Suprapubic skin (tissue), 4 donors: ENCODE measurements at regions not wholly inside any gene's neighbourhood (a gene's known extent, or its start where the extent isn't known, plus 50 kb on each side); places are given as distances from the start of the nearest gene placed in this dataset.

ENCODE experiments used
- DNase-seq, 2 donors: peaks; one replicate each; pipeline ENCODE4 v3.0.0-alpha.2; 2019; ENCODE audit warnings: low spot score in 2 of 2
- H3K27ac ChIP-seq: fragments of 200-600 bp; sonication (generic); one replicate; pipeline ENCODE4 v1.5.1; 2019
- H3K27me3 ChIP-seq: fragments of 200-600 bp; sonication (generic); one replicate; pipeline ENCODE4 v1.5.1; 2019
- H3K36me3 ChIP-seq: fragments of 200-600 bp; sonication (generic); one replicate; pipeline ENCODE4 v1.5.1; 2019
- H3K4me1 ChIP-seq: fragments of 200-600 bp; sonication (generic); one replicate; pipeline ENCODE4 v1.5.1; 2019
- H3K4me3 ChIP-seq: fragments of 200-600 bp; sonication (generic); one replicate; pipeline ENCODE4 v1.5.1; 2019; ENCODE audit warnings: mild to moderate bottlenecking
- H3K9me3 ChIP-seq: fragments of 200-600 bp; sonication (generic); one replicate; pipeline ENCODE4 v1.5.1; 2019
- EP300 ChIP-seq: sonication (generic); formaldehyde crosslinking; IDR thresholded peaks from one replicate; pipeline ENCODE4 v1.6.1; 2017; ENCODE audit warnings: antibody characterized with exemption
- POLR2A ChIP-seq, 2 donors: fragments of 450-650 bp; IDR thresholded peaks; one replicate each; pipeline ENCODE4 v1.6.1; 2017; ENCODE audit warnings: antibody characterized with exemption in 2 of 2, mild to moderate bottlenecking in 2 of 2, moderate library complexity in 2 of 2
- POLR2AphosphoS5 ChIP-seq, 3 donors: sonication (generic); formaldehyde crosslinking; IDR thresholded peaks; one replicate each; pipeline ENCODE4 v1.6.1; 2017; ENCODE audit warnings: antibody characterized with exemption in 3 of 3
- WGBS: methylation state at CpG from one replicate; pipeline ENCODE4 v1.1.5; 2018; 5-methylcytosine and 5-hydroxymethylcytosine counted together
- TF ChIP-seq, protein P1 (sequence below), 2 donors: fragments of 200-600 bp in 1 of 2; fragments of 450-650 bp in 1 of 2; sonication (generic) in 1 of 2; IDR thresholded peaks; one replicate each; pipeline ENCODE4 v1.5.1; 2016 to 2019; ENCODE audit warnings: antibody characterized with exemption in 2 of 2, mild to moderate bottlenecking in 1 of 2, moderate library complexity in 1 of 2

DNA sequence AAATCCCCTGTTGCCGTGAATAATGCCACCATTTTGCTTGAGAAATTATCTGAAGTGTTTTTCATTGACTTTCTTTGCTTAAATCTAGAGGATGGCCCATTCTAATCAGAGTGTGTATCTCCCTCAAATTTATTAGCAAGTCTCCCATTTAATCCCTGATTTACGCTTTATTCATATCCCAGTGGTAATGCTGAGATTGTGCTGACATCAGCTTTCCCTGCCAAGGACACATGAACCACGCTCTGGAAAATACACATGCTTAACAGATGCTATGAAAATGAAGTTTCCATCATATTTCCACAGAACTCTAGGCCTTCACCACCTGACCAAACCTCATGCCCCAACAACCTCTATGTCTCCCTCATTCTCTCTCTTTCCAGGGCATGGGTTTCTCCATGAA, 545.4 kb downstream of the TUSC7 start:
- H3K4me3 ChIP-seq, result no peak overlapping the region
- 76% methylated on average over 3 of the region's 3 CpGs for WGBS

DNA sequence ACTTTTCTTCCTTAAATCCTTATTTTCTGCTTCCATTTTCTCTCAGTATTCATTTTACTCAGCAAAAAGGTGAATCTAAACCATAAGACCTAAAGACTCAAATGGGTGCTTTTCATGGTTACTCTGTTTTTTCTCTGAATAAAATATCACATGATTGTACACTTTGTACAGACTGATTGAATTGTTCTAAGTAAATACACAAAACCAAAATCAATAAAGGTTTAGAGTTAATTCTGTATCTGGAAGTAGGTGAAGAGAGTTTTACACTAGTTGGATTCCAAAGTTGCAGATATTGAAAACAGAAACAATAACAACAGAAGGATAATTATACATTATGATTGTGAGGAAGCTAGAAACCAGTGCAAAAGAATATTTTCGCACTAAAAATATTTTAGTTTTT, 546.2 kb downstream of the TUSC7 start:
- H3K36me3 ChIP-seq, result no peaks in the 10 kb centered on the region
- no peaks in the 10 kb centered on the region for H3K4me1 ChIP-seq
- TF ChIP-seq POLR2AphosphoS5 (IDR thresholded peaks at IDR 0.05) (no peak), EP300 (no peak), POLR2A (IDR thresholded peaks at IDR 0.05) (no peak)
- TF ChIP-seq, protein P1, sequence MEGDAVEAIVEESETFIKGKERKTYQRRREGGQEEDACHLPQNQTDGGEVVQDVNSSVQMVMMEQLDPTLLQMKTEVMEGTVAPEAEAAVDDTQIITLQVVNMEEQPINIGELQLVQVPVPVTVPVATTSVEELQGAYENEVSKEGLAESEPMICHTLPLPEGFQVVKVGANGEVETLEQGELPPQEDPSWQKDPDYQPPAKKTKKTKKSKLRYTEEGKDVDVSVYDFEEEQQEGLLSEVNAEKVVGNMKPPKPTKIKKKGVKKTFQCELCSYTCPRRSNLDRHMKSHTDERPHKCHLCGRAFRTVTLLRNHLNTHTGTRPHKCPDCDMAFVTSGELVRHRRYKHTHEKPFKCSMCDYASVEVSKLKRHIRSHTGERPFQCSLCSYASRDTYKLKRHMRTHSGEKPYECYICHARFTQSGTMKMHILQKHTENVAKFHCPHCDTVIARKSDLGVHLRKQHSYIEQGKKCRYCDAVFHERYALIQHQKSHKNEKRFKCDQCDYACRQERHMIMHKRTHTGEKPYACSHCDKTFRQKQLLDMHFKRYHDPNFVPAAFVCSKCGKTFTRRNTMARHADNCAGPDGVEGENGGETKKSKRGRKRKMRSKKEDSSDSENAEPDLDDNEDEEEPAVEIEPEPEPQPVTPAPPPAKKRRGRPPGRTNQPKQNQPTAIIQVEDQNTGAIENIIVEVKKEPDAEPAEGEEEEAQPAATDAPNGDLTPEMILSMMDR (IDR thresholded peaks at IDR 0.05), result no peak
- H3K4me3 ChIP-seq, result no peak overlapping the region
- WGBS, result 93% methylated on average over 1 of the region's 1 CpG
- DNase-seq, result no peak
- H3K27me3 ChIP-seq, result no peaks in the 10 kb centered on the region
- no peaks in the 10 kb centered on the region for H3K9me3 ChIP-seq
- no peak overlapping the region for H3K27ac ChIP-seq

More for the DNA sequence above, 545.4 kb downstream of the TUSC7 start:
- no peaks in the 10 kb centered on the region for H3K4me1 ChIP-seq
- no peak for DNase-seq
- no peak overlapping the region for H3K27ac ChIP-seq
- no peaks in the 10 kb centered on the region for H3K9me3 ChIP-seq
- no peak for TF ChIP-seq POLR2A (IDR thresholded peaks at IDR 0.05)
- no peak for TF ChIP-seq POLR2AphosphoS5 (IDR thresholded peaks at IDR 0.05)
- no peak for TF ChIP-seq EP300
- TF ChIP-seq, protein P1 (IDR thresholded peaks at IDR 0.05), result no peak
- no peaks in the 10 kb centered on the region for H3K36me3 ChIP-seq
- no peaks in the 10 kb centered on the region for H3K27me3 ChIP-seq

DNA sequence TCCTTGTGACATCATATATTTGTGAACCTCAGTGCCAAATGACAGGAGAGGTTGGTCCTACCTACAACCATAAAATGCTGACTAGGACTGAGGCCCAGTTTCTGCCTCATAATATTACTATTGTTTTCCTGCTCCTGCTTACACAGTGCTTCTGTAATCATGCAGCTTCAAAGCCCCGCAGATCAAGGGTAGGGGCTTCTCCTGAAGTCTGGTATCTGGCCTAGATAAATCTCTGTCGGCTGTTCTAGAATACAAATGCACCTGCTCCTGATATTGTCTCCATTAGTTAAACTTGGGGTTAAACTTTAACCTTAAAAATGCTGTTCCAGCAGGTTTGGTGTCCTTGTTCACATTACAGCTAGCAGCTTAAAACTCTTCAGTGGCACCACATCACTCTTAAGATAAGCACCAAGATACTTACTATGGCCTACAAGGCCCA, 552.4 kb downstream of the TUSC7 start:
- 58% methylated on average over 2 of the region's 2 CpGs for WGBS
- Histone ChIP-seq H3K4me1 (no peaks in the 10 kb centered on the region), H3K27me3 (no peaks in the 10 kb centered on the region), H3K27ac (no peak overlapping the region), H3K36me3 (no peaks in the 10 kb centered on the region), H3K4me3 (no peak overlapping the region), H3K9me3 (no peaks in the 10 kb centered on the region)
- DNase-seq, result no peak
- TF ChIP-seq POLR2AphosphoS5 (IDR thresholded peaks at IDR 0.05) (no peak), POLR2A (IDR thresholded peaks at IDR 0.05) (no peak), EP300 (no peak)
- TF ChIP-seq, protein P1 (IDR thresholded peaks at IDR 0.05), result no peak

DNA sequence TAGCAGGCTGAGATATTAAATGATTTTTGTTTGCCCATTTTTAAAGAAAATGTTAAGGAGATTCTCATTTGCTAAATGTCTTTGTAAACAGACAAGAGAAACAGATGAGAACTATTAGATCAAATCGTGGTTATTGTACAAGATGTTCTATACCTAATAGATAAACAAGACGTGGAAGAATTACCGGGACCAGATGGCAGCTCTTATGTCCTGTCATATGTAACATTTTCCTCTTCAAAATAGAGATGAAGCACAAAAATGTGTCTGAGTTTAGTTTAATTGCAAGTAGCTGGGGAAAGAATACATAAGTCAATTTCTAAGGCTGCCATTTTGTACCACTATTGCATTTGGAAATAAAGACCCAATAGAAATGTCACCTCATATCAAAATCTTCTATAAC, 553.7 kb downstream of the TUSC7 start:
- Histone ChIP-seq H3K4me3 (no peak overlapping the region), H3K27me3 (no peaks in the 10 kb centered on the region), H3K36me3 (no peaks in the 10 kb centered on the region), H3K4me1 (no peaks in the 10 kb centered on the region), H3K9me3 (no peaks in the 10 kb centered on the region), H3K27ac (no peak overlapping the region)
- TF ChIP-seq POLR2AphosphoS5 (IDR thresholded peaks at IDR 0.05) (no peak), EP300 (no peak), POLR2A (IDR thresholded peaks at IDR 0.05) (no peak)
- TF ChIP-seq, protein P1 (IDR thresholded peaks at IDR 0.05), result no peak
- DNase-seq, result no peak
- WGBS, result 68% methylated on average over 3 of the region's 3 CpGs

DNA sequence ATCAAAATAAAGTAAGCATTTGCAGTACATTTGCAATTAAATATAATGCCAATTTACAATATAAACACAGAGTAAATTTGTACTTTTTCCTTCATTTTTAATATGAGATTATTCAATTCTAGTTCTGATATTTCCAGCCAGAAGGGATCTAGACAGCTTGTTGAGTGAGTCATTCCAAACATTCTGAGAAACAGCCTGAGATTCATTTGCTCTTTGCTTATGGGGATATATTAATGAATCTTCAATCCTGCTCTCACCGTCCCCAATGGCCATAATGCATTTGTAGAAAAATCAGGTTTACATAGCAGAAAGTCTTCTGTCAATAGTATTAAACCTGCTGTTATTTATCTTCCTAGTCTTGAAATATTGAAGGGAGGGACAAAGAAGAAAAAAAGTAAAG, 554.2 kb downstream of the TUSC7 start:
- H3K27me3 ChIP-seq, result no peaks in the 10 kb centered on the region
- 63% methylated on average over 1 of the region's 1 CpG for WGBS
- no peak for DNase-seq
- H3K4me1 ChIP-seq, result no peaks in the 10 kb centered on the region
- no peaks in the 10 kb centered on the region for H3K9me3 ChIP-seq
- H3K4me3 ChIP-seq, result no peak overlapping the region
- no peak overlapping the region for H3K27ac ChIP-seq
- no peaks in the 10 kb centered on the region for H3K36me3 ChIP-seq
- TF ChIP-seq EP300 (no peak), POLR2AphosphoS5 (IDR thresholded peaks at IDR 0.05) (no peak)
